Spinal cord (tissue), 9 donors: ENCODE measurements at regions not wholly inside any gene's neighbourhood (a gene's known extent, or its start where the extent isn't known, plus 50 kb on each side); places are given as distances from the start of the nearest gene placed in this dataset.
A peak's percentile ranks its signal among the peaks of the same experiment; 100 is the strongest.

Experiments
- DNase-seq, 6 donors: peaks; one replicate each; pipeline versions ENCODE4 v3.0.0 to v3.0.0-alpha.2; 2013 to 2015; ENCODE audit warnings: low spot score in 6 of 6, low read depth in 4 of 6
- H3K27ac ChIP-seq: one replicate; pipeline ENCODE4 v1.5.1; 2013; ENCODE audit warnings: low read depth, low read length, control low read depth
- H3K27me3 ChIP-seq: one replicate; pipeline ENCODE4 v1.6.1; 2013; ENCODE audit warnings: low read length; ENCODE audit not compliant: control insufficient read depth, insufficient read depth
- H3K36me3 ChIP-seq: one replicate; pipeline ENCODE4 v1.6.1; 2013; ENCODE audit warnings: low read length; ENCODE audit not compliant: control insufficient read depth, insufficient read depth
- H3K4me1 ChIP-seq: one replicate; pipeline ENCODE4 v1.6.1; 2013; ENCODE audit warnings: low read length; ENCODE audit not compliant: control insufficient read depth, insufficient read depth
- H3K4me3 ChIP-seq: one replicate; pipeline ENCODE4 v1.5.1; 2013; ENCODE audit warnings: low read depth, low read length, control low read depth
- H3K9me3 ChIP-seq: one replicate; pipeline ENCODE4 v1.6.1; 2013; ENCODE audit warnings: low read length; ENCODE audit not compliant: control insufficient read depth, insufficient read depth
- WGBS: methylation state at CpG from one replicate; pipeline ENCODE4 v1.1.5; 2013; ENCODE audit warnings: missing lambda C conversion rate; ENCODE audit not compliant: insufficient coverage; 5-methylcytosine and 5-hydroxymethylcytosine counted together
- donor health status: healthy.

GRCh38 chr3:1969281-1969680, 129.4 kb upstream of the CNTN4 start:
- DNase-seq: peak in 1 of 6 donors; percentile 30
- WGBS: 61% methylated on average over 2 of the region's 2 CpGs

GRCh38 chr3:1971780-1972179, 126.9 kb upstream of the CNTN4 start:
- no peak overlapping the region for H3K27ac ChIP-seq
- no CpG with 5 or more reads among the region's 1 CpG for WGBS
- no peak for DNase-seq
- H3K4me1 ChIP-seq: no peaks in the 10 kb centered on the region
- H3K9me3 ChIP-seq: peaks cover 4% of the 10 kb centered on the region
- no peaks in the 10 kb centered on the region for H3K27me3 ChIP-seq
- no peak overlapping the region for H3K4me3 ChIP-seq
- H3K36me3 ChIP-seq: no peaks in the 10 kb centered on the region

More at GRCh38 chr3:1969281-1969680, 129.4 kb upstream of the CNTN4 start:
- Histone ChIP-seq H3K36me3 (no peaks in the 10 kb centered on the region), H3K4me1 (no peaks in the 10 kb centered on the region), H3K27me3 (no peaks in the 10 kb centered on the region), H3K9me3 (peaks cover 4% of the 10 kb centered on the region), H3K4me3 (no peak overlapping the region), H3K27ac (no peak overlapping the region)

- DNase-seq: no peak
- Histone ChIP-seq H3K4me1 (no peaks in the 10 kb centered on the region), H3K27me3 (no peaks in the 10 kb centered on the region), H3K9me3 (peaks cover 1% of the 10 kb centered on the region), H3K4me3 (no peak overlapping the region), H3K27ac (no peak overlapping the region), H3K36me3 (no peaks in the 10 kb centered on the region)
- 83% methylated on average over 1 of the region's 5 CpGs for whole genome bisulfite sequencing
Measured at GRCh38 chr3:1979961-1980615, 118.6 kb upstream of the CNTN4 start.

- H3K27me3 ChIP-seq: no peaks in the 10 kb centered on the region
- H3K4me1 ChIP-seq: no peaks in the 10 kb centered on the region
- H3K36me3 ChIP-seq: no peaks in the 10 kb centered on the region
- no peak overlapping the region for H3K27ac ChIP-seq
- H3K4me3 ChIP-seq: no peak overlapping the region
- WGBS: no CpG with 5 or more reads among the region's 3 CpGs
- no peaks in the 10 kb centered on the region for H3K9me3 ChIP-seq
- peak in 1 of 6 donors; percentile 24 for DNase-seq
Measured at GRCh38 chr3:1987980-1988379, 110.7 kb upstream of the CNTN4 start.

- WGBS: no CpG with 5 or more reads among the region's 1 CpG
- no peak for DNase-seq
Measured at GRCh38 chr3:1998739-1999138, 99.9 kb upstream of the CNTN4 start.

GRCh38 chr3:2001306-2002108, 97.2 kb upstream of the CNTN4 start:
- DNase-seq: no peak
- Histone ChIP-seq H3K4me1 (no peaks in the 10 kb centered on the region), H3K9me3 (no peaks in the 10 kb centered on the region), H3K27ac (no peak overlapping the region), H3K36me3 (no peaks in the 10 kb centered on the region), H3K27me3 (no peaks in the 10 kb centered on the region), H3K4me3 (no peak overlapping the region)
- WGBS: 80% methylated on average over 1 of the region's 9 CpGs

More at GRCh38 chr3:1998739-1999138, 99.9 kb upstream of the CNTN4 start:
- H3K36me3 ChIP-seq: no peaks in the 10 kb centered on the region
- H3K9me3 ChIP-seq: no peaks in the 10 kb centered on the region
- H3K27ac ChIP-seq: no peak overlapping the region
- no peaks in the 10 kb centered on the region for H3K4me1 ChIP-seq
- H3K27me3 ChIP-seq: no peaks in the 10 kb centered on the region
- H3K4me3 ChIP-seq: no peak overlapping the region

GRCh38 chr3:2023959-2024358, 74.7 kb upstream of the CNTN4 start:
- H3K4me3 ChIP-seq: no peak overlapping the region
- H3K27ac ChIP-seq: no peak overlapping the region
- WGBS: 60% methylated on average over 1 of the region's 3 CpGs
- peak in 4 of 6 donors; percentile 24 to 74 (median 46) for DNase-seq
- no peaks in the 10 kb centered on the region for H3K36me3 ChIP-seq
- H3K9me3 ChIP-seq: no peaks in the 10 kb centered on the region
- H3K4me1 ChIP-seq: no peaks in the 10 kb centered on the region
- H3K27me3 ChIP-seq: no peaks in the 10 kb centered on the region

- Histone ChIP-seq H3K27me3 (no peaks in the 10 kb centered on the region), H3K4me3 (no peak overlapping the region), H3K36me3 (no peaks in the 10 kb centered on the region), H3K9me3 (no peaks in the 10 kb centered on the region), H3K27ac (no peak overlapping the region), H3K4me1 (no peaks in the 10 kb centered on the region)
- WGBS: no CpG with 5 or more reads among the region's 4 CpGs
- peak in 2 of 6 donors; percentile 19 to 43 for DNase-seq
Measured at GRCh38 chr3:2024713-2025112, 74.0 kb upstream of the CNTN4 start.

GRCh38 chr3:2029559-2029958, 69.1 kb upstream of the CNTN4 start:
- Histone ChIP-seq H3K27ac (no peak overlapping the region), H3K9me3 (no peaks in the 10 kb centered on the region), H3K4me3 (no peak overlapping the region), H3K4me1 (no peaks in the 10 kb centered on the region), H3K27me3 (no peaks in the 10 kb centered on the region), H3K36me3 (no peaks in the 10 kb centered on the region)
- no peak for DNase-seq
- WGBS: 100% methylated on average over 3 of the region's 3 CpGs

GRCh38 chr3:2036076-2036475, 62.6 kb upstream of the CNTN4 start:
- no peaks in the 10 kb centered on the region for H3K36me3 ChIP-seq
- H3K27me3 ChIP-seq: no peaks in the 10 kb centered on the region
- no peaks in the 10 kb centered on the region for H3K9me3 ChIP-seq
- no peak for DNase-seq
- no peak overlapping the region for H3K27ac ChIP-seq
- H3K4me3 ChIP-seq: no peak overlapping the region
- WGBS: 100% methylated on average over 1 of the region's 4 CpGs
- no peaks in the 10 kb centered on the region for H3K4me1 ChIP-seq
